HG03442 (cell line): ENCODE measurements at regions not wholly inside any gene's neighbourhood (a gene's known extent, or its start where the extent isn't known, plus 50 kb on each side); places are given as distances from the start of the nearest gene placed in this dataset.
"Not testable (repeated sequence)": the region's sequence is repeated elsewhere in the genome, so short reads cannot be mapped to it uniquely, and the experiment has no call there.

ENCODE experiments used
- ATAC-seq: cut with Tn5 transposase; IDR thresholded peaks from one replicate; pipeline ENCODE4 v1.9.1; 2021; ENCODE audit warnings: mild to moderate bottlenecking, moderate library complexity; ENCODE audit not compliant: unreplicated experiment

DNA sequence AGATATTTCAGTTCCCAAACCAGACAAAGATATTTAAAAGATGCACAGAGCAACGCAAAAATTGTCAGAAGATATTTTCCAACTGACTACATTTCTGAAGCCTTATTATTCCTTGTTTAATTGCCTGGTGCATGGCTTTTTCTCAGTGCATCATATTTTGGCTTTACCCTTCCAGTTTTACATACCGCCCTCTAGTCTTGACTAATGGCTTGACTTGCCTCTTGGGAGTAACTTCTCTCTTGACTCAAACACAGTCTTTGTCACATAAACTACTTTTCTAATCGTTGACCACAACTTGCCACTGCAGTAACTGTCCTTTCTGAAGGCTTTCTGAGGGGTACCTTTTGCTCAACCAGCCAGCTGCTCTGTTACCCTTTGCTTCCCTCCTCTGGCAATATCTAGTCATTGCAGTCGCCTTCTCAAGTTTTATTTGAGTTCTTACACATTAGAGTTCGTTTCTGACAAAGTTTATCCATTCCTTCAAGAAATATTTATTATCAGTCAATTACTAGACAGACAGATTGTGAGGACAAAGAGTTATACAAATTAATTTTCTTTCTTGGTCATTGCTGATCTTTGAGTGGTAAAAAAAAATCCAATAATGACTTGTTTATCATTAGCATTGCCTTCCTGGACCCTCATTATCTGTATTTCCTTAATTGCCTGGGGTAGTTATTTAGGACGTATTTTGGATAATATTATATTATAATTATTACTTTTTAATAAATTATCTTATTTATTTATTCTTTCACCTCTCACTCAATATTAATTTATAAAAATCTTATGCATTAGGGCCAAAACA, 506.9 kb upstream of the PCDH10 start:
- ATAC-seq, result peak; percentile 51

DNA sequence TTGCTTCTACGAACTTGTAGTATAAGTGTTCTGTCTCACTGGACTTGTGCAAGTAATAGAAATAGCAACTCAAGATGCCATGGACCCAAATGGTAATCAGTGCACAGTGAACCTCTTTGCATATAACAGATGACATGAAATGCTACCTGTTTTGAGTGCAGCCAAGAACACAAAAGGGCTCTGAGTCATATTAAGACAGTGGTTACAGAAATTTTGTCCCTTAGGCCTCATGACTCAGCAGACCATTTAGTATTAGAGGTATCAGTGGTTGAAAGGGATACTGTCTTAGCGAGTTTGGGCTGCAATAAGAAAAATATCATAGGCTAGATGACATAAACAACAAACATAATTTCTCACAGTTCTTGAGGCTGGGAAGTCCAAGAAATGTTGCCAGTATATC, 502.9 kb upstream of the PCDH10 start:
- ATAC-seq, result peak; percentile 89

DNA sequence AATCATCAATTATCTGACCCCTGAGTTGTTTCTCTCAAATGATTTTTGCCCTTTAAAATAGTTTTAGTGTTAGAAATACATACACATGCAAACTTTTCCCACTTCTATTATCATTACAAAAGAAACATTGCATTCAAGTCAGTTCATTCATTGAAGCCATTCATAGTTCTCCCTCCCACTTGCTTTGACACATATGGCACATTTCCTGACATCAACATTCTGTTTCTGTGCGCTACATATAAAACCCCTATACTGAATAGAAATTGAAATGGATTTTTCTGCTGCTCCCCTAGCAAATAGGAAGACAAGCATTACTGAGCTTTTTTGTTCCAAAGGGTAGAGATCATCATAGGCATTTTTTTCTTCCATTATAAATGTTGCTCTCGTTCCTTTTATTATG, 497.9 kb upstream of the PCDH10 start:
- ATAC-seq, result no peak

DNA sequence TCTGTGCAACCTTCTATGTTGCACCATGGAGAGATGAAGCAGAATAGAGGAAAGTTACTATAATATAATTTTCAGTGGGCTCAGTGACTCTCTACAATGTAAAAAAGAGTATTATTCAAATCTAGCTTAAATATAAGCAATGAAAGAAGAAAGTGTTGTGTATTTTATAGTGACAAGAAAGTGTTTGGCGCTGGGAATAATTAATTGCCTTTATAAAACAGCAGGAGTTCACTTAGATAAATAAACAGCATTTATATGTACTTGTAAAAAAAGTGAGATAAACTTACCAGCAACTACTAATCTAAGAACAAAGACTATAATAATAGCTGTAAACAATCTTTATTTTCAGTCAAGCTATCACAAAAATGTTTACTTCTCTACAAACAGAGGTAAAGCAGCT, 488.9 kb upstream of the PCDH10 start:
- ATAC-seq, result no peak

DNA sequence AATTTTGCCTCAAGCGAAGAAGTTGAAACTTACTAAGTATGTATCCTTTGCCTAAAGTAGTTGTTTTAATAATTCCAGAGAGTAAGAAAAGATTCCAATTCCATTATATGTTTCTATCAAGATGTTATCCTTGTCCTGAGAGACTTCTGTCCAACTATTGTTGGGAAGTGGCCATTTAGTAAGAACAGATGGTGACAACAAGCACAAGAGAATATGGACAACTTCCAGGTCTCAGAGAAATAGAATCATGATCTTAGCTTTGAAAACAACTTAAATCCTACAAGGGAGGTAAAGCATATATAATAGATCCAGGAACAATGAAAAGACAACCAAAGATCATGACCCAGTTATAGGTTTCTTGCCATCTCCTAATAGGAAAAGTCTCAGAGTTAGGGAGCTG, 486.6 kb upstream of the PCDH10 start:
- no peak for ATAC-seq

DNA sequence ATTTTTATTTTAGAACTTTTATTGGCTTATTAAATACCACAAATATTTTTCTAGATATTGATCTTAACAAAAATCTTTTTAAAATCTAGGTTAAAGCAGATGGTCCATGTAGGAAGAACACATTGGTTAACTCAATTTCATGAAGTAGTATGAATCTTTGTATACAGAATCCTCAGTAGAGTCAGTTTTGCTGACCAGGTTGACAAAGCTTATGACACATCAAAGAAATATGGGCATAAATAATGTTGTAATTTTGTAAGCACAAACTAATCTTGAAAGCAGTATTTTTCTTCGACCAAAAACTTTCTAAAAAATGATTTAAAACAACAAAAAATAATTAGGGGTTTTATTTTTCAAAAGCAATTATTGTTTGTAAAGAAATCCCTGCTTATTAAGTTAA, 479.3 kb upstream of the PCDH10 start:
- ATAC-seq, result no peak

DNA sequence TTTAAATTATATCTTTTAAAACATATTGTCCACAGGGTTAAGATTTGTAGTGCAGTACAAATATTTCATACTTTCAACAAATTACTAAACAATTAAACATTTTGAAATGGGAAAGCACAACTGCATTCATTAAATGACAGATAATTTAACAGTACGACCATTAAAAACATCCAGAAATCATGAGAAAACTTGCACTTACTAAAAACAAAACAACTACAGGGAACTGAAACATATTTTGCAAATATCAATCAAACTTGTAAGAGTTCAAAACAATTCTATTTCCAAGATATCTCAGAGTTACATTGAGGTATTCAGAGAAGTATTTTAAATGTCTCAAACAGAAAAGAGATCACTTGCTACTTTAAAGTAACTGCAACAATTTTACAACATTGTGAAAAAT, 478.5 kb upstream of the PCDH10 start:
- ATAC-seq, result no peak

DNA sequence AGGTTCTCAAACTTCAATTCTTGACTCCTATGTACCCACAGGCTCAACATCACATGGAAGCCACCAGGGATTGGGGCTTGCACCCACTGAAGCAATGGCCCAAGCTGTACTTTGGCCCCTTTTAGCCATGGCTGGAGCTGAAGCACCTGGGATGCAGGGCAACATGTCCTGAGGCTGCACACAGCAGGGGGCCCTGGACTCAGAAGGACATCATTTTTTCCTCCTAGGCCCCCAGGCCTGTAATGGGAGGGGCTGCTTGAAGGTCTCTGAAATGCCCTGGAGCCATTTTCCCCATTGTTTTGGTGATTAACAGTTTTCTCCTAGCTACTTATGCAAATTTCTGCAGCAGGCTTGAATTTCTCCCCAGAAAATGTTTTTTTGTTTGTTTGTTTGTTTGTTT, 465.1 kb upstream of the PCDH10 start:
- no peak for ATAC-seq

DNA sequence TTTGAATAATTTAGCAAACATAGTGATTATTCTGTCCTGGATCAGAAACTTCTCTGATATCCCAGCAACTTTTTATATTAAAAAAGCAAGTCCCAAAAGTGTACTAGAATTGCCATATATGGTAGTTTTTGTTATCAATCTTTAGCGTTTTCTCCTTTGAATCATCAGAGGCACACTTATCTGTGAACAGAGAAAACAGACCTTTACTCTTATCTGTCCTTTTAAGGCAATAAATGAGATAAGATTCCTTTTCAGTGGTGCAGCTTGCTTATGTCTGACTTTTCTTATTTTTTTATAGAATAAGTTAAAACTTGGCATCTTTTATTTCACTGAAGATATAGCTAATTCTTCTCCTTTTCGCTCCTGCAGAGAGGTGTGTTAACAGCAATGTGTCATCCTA, 458.1 kb upstream of the PCDH10 start:
- ATAC-seq, result no peak

DNA sequence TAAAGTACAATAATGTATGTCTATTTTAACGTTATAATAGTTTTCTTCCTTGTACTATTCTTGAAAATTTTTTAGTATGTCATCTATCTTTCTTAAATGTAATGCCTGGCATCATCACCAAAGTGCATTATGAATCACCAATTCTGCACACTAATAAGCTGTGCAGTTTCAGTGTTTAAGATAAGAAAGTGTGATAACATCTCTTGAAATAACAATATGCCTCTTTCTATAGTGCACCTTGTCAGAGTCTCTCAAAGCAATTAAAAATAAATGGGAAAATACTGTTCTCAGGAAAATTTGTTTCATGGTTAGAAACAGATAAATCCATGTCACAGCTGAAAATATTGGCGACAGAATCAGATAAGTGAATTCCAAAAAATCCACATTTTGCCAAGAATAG, 457.4 kb upstream of the PCDH10 start:
- ATAC-seq, result no peak

DNA sequence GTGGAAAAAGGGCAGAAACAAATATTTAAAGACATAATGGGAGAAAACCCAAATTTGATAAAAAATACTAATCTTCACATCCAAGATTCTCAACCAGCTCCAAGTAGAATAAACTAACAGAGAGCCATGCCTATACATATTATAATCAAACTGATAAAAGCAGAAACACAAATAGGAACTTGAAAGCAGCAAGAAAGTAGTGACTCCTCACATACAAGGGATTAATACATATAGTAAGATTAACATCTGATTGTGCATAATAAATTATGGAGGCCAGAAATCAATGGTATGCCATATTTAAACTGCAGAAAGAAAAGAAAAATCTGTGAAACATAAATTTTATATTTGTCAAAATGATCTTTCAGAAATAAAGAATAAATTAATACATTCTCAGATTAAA, 454.3 kb upstream of the PCDH10 start:
- ATAC-seq, result no peak

DNA sequence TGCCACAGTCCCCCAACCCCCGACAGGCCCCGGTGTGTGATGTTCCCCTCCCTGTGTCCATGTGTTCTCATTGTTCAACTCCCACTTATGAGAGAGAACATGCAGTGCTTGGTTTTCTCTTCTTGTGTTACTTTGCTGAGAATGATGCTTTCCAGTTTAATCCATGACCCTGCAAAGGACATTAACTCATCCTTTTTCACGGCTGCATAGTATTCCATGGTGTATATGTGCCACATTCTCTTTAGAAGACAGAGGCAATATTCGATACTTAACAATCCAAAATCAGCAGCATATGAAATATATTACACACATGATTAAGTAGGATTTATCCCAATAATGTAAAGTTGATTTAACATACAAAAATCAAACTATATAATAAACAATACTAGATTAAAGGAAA, 451.6 kb upstream of the PCDH10 start:
- not testable (repeated sequence) for ATAC-seq

DNA sequence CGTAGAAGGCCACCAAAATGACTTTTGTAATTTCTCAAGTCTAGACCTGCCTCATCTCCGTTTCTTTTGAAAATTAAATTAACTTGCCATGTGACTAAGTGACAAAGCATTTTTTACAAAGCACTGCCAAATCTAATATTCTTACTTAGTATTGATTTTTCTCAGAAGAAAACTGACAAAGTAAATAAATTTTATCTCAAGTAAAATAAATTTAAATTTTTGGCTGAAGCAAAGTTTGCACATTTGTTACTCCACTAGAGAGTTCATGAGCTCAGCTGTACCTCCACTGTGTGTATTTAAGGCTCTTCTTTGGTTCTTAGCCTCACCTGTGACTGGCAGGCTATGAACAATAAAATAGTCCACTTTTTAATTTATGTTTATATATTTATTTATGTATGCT, 441.1 kb upstream of the PCDH10 start:
- no peak for ATAC-seq

DNA sequence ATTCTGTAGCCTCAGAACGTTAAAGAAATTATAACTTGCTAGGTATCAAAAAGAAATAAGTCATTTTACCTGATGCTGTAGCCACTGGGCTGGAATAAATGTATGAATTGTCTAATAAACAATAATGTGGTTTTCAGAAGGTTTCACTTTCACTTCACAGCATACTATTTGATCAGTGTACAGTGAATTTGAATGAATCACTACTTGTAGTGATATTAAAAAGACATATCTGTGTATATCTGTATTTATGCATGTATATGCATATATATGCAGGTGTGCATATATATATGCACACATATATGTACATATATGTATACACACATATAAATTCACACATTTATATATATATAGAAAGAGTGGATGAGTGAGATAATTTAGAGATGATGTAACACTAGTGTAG, 440.0 kb upstream of the PCDH10 start:
- ATAC-seq, result no peak

DNA sequence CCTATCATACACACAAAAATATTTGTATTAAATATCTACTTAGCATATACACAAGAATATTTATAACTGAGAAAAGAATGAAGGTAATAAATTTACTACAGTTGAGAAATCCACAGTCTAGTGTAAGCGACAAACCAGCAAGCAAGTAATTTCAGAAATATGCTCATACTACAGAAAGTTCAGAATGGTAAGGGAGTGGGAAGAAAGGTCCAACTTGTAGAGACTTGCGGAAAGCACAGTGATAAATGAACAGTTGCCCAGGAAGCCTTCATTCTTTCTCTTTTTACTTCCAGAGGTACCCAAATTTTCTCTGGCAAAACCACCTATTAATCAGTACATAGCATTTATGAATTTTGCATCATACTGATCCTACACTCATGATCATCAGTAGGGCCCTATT, 438.1 kb upstream of the PCDH10 start:
- ATAC-seq, result no peak

DNA sequence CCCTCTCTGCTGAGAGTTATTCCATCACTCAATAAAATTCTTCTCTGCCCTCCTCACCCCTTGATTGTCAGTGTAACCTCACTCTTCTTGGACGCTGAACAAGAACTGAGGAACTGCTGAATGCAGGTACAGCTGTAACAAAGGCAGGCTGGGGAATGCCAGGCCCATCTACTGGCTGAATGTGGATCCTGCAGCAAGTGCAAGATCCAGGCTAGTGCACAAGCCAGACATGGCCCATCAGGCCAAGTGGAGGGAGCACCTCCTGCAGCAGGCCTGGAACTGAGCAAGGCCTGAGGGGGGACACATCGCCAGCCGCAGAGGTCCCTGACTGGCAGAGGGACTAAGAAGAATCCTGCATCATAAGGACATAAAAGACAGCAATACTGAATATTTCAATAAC, 411.8 kb upstream of the PCDH10 start:
- no peak for ATAC-seq

DNA sequence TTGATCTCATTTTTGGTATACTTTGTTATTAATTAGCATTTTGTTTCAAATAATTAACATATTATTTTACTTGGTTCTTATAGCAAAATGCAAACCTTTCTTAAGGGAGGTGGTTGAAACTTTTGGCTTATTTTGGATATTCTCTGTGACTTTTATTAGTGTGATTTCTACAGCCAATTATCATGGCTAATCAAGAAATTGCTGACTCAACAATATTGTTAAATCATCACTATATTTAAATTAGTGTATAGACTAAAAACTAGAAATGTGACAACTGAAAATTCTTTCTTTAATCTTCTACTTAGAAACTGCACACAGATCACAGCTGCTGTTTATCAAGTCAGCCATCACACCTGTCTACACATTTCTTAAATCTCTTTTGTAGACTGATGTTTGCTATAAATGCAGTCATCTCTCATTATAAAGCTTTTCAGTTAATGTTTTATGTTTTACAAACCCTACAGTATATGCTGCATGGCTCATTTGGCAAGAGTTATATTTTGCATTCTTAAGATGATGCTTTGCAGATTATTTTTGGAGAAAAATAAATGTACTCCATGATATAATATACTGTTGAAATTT, 389.8 kb upstream of the PCDH10 start:
- no peak for ATAC-seq

DNA sequence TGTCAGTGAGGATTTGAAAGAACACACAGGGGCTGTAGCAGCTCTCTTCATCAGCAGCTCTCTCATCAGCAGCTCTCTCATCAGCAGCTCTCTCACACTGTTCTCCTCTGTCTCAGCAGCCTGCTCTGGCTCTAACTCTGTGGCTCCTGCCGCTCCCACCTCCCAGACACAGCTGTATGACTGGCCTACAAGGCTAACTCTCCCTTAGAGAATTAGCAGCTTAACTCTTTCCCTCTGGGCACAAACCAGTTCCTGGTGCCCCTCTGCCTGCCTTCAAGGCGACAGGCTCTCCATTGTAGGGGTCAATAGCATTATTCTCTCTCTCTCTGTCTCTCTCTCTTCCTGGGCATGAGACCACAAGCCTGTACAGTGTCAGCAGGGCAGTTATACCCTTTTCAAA, 385.6 kb upstream of the PCDH10 start:
- no peak for ATAC-seq

DNA sequence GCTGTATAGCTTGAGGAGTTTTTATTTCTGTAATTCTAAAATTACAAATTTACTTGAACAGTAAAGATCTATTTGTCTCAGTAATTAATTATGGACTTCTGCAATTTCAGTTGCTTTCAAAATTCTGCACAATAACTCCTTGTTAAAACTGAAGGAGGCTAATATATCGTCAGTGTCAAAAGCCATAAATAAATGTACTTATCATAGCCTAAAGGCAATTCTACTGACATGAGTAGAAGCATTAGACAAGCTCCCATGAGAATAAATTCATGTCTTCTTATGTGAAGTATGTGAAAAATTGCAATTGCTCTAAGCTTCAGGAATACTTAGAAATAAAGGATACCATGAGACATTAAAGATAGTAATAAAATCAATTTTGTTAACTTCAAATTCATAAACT, 381.2 kb upstream of the PCDH10 start:
- no peak for ATAC-seq

DNA sequence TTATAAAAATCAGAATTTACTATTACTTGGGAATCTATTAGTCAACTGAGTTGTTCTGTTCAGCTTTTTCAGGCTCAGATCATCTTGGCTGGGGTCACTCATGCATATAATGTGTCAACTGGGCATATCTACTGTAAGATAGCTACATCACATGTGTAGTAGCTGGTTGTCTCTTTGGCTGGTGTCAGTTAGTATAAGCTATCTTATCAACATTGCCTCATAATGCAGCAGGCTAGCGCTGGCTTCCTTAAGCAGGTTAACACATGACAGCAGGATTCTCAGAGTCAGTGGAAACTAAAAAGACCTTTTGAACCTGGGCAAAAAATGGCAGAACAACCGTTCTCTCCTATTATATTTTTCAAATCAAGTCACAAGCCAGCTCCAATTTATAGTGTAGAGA, 378.3 kb upstream of the PCDH10 start:
- ATAC-seq, result no peak

DNA sequence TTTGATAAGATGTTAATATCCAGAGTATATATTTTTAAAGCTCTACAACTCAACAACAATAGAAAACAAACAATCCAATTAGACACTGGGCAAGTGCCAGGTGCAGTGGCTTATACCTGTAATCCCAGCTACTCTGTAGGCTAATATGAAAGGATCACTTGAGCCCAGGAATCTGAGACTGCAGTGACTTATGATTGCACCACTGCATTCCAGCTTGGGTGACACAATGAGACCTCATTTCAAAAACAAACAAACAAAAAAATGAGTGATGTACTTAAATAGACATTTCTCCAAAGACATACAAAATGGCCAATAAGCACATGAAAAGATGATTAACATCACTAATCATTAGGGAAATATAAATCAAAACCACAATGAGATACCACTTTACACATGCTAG, 356.8 kb upstream of the PCDH10 start:
- no peak for ATAC-seq

DNA sequence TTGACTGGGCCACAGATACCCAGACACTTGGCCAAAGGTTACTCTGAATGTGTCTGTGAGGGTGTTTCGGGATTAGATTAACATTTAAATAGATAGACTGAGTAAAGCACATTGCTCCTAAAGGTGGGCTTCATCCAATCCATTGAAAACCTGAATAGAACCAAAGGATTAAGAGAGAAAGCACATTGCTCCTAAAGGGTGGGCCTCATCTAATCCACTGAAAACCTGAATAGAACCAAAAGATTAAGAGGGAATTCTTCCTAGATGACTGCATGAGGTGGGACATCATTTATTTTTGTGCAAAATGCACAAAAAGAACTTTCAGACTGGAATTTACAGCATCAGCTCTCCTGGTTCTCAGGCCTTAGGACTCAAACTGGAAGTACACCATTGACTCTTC, 351.2 kb upstream of the PCDH10 start:
- ATAC-seq, result no peak
